ENCODE measurements at regions not wholly inside any gene's neighbourhood (a gene's known extent, or its start where the extent isn't known, plus 50 kb on each side); places are given as distances from the start of the nearest gene placed in this dataset.

DNA sequence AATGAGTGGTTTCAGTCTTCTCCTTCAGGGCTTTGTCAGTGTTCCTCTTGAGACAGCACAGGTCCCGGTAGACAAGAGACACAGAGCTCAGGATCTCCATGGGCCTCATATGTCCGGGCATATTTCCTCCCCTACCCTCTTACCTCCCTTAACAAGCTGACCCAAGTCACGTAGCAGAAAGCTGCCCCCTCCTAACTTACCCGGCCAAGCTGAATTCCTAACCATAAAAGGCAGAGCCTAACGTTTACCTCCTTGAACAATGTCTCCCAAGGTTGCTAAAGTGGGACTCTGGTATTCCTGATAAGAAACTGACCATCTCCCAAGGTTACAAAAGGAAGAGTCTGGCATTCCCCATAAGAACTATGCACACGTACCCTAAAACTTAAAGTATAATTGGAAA lies 182.2 kb upstream of the USP15 start:
- DNase-seq: no peak

- DNase-seq: no peak
Measured at GRCh38 chr12:62082448-62082847, 177.8 kb upstream of the USP15 start.

GRCh38 chr12:62098132-62098531 lies 162.1 kb upstream of the USP15 start:
- DNase-seq: peak in 1 of 2 experiments; percentile 19

DNA sequence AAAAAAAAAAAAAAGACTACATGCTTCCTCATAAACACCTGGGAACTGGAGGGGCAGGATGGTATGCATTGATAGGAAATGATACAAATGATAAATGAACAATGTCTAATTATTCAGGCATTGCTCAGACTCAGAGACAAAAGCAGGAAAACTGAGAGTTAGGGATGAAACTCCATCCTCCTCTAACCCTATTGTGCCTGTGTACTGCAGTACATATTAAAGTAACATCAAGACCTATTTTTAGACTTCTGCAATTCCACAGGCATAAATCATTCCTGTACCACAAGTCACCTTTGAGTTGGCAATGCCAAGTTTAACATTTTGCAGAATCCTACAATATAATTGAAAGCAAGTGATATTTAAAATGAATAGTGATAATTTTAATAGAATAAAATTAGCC lies 156.5 kb upstream of the USP15 start:
- no peak for DNase-seq

DNA sequence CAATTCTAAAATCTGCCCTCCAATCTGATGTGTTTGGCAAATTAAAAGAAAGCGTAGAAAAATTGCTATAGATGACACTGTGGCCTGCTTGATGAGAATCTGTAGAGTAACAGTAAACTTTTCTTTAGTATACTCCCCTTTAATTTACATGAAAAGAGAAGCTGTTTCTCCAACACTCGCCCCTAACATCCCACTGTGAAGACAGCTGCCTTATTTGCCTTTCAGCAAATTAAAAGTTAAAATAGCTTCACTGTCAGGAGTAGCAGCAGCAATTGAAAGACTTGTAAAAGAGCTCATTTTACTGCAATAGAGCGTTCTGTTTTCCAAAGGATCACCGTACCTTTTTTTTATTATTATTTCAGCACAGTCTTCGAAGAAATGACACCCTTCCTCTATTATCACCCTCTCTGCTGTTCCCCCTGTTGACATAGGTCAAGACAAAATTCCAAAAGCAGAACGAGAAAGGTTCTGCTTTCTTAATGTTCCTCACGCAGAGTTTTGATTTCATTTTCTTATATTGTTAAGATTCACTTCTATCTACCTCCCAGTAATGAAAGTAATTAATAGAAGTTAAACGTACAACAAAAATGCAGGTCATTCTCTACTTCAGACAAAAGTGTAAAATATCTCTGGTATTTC lies 153.5 kb upstream of the USP15 start:
- DNase-seq: no peak

- DNase-seq: no peak
Measured at GRCh38 chr12:62113366-62114011, 146.7 kb upstream of the USP15 start.

GRCh38 chr12:62116986-62117385 lies 143.2 kb upstream of the USP15 start:
- DNase-seq: no peak

DNA sequence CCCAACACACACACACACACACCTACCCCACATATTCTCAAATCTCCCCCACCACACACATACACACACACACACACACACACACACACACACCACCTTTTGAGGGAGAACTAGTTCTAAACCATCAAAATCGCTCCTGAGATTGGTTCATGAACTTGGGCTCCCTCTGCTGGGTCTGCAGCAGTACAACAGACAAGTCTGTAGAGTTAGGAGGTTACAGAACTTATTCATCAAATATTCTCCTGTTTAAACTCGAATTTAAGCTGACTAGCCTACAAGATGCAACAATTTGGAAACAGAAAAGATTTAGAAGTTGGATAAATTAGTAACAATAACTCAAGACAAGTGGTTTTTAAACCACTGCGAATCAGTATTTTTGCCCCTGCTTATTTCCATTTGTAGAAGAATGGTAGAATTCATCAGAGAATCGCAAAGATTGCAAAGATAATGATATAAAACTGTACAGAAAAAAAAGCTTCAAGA lies 136.4 kb upstream of the USP15 start:
- peak in 1 of 2 experiments; percentile 21 for DNase-seq

GRCh38 chr12:62127516-62127915 lies 132.7 kb upstream of the USP15 start:
- no peak for DNase-seq

DNA sequence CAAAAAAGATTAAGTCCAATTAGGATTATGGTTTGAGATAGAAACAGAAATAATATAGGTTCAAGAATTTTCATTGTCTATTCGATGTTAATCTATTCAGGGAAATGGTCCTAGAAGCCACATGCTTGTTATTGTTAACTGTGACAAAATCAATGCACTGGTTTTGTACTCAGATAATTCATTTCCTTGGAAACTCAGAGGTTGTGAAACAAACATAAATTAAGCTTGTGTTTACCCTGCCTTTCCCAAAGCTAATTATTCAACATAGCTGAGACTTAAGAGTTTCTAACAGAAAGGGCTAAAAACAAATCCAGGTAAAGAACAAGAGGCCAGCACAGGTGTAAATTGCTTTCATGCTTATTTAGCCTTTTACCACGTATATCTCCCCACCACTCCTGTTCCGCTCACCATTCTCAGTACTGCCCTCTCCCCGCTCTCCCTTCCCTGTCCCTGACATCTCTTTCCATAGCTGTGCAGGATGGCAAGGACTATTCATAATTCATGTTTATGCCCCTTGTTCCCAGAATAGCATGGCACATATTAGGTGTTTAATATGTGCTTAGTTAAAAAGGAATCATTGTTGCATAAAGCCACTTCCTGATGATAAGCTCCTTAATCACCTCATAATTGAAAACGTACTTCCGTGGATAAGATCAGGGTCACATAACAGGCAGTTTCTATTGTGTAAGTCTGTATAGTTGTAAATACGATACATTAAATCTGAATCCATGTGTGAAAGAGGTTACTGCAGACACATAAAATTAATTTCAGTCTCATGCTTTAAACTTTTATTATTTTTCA lies 131.8 kb upstream of the USP15 start:
- no peak for DNase-seq

GRCh38 chr12:62129291-62129690 lies 130.9 kb upstream of the USP15 start:
- DNase-seq: no peak

GRCh38 chr12:62130402-62130801 lies 129.8 kb upstream of the USP15 start:
- no peak for DNase-seq

DNA sequence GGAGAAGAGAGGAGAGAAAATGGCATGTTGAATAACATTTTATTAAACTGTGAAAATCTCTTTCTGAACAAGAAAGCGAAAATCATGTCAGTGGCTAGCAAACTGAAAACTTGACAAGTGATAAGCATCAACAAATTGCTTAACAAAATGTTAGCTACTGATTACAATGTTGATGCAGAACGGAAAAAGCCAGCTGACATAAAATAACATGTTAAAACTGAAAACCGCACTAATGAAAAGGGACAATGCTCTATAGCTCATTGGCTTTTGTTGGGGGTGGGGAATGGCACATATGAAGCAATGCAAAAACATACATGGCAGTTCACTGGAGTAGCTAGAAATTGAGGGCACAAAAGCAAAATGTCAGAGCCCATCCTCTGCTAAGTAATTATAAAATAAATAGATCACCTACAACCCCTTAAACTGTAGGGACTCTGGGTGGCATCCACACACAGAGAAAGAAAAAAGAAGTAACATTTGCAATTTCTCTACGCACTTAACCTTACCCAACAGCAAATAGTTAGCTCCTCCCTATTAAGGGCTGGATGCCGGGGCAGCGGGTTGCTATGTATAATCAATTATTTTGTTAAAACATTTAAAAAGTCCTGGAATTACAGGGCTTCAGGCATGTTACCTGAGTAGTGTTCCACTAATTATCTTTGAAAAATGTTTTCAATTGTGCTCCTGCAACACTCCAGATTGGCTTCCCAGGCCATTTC lies 129.2 kb upstream of the USP15 start:
- DNase-seq: no peak

GRCh38 chr12:62133440-62133839 lies 126.8 kb upstream of the USP15 start:
- no peak for DNase-seq

DNA sequence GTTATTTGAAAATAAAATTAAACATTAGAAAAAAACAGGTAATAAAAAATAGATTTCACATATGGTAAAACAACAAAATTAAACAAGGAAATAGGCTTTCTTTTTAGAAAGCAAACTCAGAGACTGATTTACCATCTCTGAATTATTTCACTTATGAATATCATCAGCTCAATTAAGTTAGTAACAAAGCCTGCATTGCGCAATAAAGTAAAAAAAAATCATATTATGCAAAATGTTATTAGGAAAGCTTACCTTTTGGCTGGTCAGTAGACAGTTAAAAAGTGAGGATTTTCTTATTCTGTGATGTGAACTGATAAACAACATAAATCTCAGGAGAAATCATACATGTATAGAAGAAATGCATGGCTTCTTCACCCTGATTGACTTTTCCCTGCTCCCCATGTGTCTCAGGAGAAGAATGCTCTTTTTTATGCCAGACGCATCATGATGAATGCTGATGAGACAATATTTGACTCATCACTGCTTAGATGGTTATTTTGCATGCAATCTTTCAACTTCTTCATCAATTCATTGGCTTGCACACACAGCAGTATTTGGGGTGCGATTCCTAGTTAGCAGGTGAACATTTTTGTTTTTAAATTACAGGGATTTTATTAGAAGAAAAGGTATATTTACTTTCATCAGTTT lies 124.5 kb upstream of the USP15 start:
- DNase-seq: no peak

DNA sequence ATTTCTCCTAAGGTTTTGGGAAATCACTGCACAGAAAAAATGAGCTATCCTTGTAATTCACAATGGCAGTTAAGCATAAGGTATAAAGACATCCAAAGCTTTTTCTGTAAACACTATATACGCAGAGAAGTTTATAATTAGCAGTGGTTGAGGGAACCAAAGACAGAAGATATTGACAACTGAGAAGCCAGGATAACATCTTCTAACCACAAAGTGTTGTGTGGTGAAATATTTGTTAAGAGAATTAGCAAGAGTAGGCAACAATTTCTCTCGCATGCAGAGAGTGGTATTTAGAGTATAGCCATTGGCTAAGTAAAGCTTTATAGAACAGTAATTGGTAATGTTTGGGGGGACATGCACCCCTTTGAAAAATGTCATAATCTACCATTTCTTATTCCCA lies 123.7 kb upstream of the USP15 start:
- no peak for DNase-seq

DNA sequence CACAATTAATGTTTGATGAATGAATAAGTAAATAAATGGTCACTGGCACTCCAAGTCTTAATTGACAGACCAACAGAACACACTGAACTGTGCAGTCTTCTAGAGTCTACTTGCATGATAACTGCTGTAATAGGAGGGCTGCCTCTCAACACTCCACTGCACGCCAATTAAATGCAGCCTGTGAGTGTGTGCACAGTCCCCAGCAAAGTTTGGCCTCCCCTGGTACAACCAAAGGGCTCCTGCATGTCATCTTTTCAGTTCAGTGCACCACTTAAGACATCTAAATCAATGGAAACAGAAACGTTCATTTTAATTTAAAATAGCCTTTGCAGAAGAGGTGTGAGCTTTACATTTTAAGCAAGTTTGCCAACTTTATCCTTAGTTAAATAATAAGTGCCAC lies 121.7 kb upstream of the USP15 start:
- no peak for DNase-seq

DNA sequence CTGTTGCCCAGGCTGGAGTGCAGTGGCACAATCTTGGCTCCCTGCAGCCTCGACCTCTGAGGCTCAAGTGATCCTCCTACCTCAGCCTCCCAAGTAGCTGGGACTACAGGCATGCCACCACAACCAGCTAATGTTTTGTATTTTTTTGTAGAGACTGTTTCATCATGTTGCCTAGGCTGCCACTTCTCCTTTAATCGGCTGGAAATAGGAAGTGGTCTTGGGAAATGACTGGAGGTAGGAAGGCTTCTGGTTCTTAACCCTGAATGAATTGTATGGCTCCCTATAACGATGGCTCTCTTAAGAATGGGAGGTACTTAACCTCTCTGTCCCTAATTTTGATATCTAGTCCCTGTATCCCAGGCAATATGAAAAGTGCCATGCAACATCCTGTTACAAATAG lies 113.9 kb upstream of the USP15 start:
- no peak for DNase-seq

DNA sequence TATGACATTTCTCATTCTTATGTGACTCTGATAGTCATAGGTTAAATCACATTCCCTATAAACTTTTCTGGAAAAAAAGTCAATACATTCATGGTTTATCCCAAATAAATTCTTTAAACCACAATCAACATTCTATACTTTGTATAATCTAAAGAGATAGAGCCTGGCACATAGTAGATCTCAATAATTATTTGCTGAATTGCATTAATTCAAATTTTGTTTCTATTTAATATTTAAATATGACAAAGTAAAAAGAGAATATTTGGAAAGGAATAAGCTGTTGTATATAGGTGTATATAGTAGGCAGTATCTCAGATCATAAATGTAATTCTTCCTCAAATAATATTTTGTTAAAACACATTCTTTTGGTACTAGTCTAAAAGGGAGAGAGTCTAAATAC lies 102.2 kb upstream of the USP15 start:
- no peak for DNase-seq

DNA sequence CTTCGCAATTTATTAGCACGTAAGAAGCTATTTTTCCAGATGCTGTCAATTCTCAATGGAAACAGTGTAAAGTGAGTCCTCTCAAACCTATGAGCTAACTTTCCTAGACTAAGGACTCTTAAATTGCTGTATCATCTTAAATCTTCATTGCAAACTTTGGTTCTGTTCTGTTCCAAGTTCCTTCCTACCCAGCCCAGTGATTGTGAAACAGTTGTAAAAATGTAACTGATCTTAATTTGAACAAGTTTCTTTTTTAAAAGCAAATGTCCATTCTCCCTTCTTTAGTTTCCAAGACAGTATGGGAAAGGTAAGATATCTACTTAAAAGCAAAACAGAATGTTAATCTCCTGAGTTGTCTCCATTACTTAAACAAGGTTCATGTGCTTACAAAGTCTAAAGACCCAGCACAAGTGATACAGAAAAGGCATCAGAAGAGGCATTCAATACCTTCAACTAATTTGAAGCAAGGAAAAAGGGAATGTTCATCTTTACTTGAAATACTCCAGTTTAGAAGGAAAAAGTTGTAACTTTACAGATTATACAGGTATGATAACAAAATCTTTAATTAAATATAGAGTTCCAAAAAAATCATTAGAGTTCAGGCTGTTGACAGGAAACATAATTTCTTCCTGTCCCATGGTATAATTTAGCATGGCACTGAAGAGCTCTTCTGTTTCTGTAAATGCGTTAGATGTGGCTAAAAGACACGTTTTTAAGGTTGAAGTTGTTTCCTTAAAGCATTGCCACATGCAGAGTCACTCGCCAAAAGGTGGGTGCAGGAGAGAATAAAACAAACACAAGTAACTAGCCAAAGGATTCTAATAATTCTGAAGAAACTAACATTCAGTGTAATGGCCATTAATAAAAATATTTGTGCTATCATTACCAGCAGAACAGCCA lies 101.5 kb upstream of the USP15 start:
- no peak for DNase-seq

DNA sequence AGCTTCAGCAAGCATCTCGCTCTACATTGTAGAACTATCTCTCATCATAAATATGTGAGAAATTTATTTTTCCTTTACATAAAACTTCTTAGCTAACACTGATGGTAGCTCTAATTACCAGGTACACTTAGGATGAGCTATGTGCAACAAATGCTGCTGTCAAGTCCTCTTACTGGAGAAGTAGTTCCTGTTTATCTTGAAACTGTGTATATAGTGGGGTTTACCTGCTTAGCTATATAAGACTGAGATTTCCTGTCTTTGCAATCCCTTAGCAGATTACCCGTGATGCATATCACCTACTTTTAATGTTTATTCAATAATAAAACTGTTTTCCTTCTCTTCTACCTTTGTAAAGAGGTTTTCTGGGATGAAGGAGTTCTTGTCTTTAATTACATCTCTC lies 98.0 kb upstream of the USP15 start:
- DNase-seq: no peak

DNA sequence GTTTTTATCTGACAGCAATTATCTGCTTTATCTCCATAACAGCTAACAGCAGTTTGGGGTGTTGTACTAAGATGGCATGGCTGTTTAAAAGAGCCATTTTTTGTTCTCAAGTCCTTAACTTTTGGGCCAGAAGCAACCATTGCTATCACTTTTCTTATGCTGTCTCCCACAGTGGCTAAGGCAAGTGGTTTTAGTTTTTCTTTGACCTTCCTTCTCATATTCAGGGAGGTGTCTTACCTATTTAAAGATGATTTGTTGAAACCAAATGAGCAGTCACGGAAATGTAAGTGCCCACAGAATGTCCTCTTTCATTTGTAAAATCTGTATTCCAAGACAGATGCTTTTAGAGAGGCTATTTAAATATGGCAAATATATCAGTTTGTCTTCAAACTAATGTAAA lies 96.8 kb upstream of the USP15 start:
- DNase-seq: no peak

All from NCI-H187 (cell line).